ENCODE measurements at regions not wholly inside any gene's neighbourhood (a gene's known extent, or its start where the extent isn't known, plus 50 kb on each side); places are given as distances from the start of the nearest gene placed in this dataset.

GRCh38 chr2:55989405-55989804, 65.8 kb upstream of the EFEMP1 start:
- TF ChIP-seq EZH2 (IDR thresholded peaks at IDR 0.05) (no peak), POLR2AphosphoS5 (IDR thresholded peaks at IDR 0.05; ENCODE audit: borderline replicate concordance, low read depth, low read length) (no peak), FOXP2 (optimal IDR thresholded peaks at IDR 0.05; ENCODE audit: control extremely low read depth, extremely low read length, insufficient read depth) (no peak)
